GM06990 (cell line): ENCODE measurements at regions not wholly inside any gene's neighbourhood (a gene's known extent, or its start where the extent isn't known, plus 50 kb on each side); places are given as distances from the start of the nearest gene placed in this dataset.
"Not testable (repeated sequence)": the region's sequence is repeated elsewhere in the genome, so short reads cannot be mapped to it uniquely, and the experiment has no call there.

Source experiments
- DNase-seq: peaks from one replicate; pipeline ENCODE4 v3.0.0-alpha.2; 2011; ENCODE audit not compliant: insufficient read length; ENCODE audit errors: extremely low read depth
- H3K27me3 ChIP-seq: replicated peaks from 2 replicates; pipeline ENCODE4 v1.6.0; 2011; ENCODE audit warnings: low read length; ENCODE audit not compliant: control insufficient read depth, insufficient read depth
- H3K36me3 ChIP-seq: 2 replicates; pipeline ENCODE4 v1.5.1; 2011; ENCODE audit warnings: low read length; ENCODE audit not compliant: control insufficient read depth, insufficient read depth
- H3K4me3 ChIP-seq: replicated peaks from 2 replicates; pipeline ENCODE4 v1.5.1; 2011; ENCODE audit warnings: low read depth, mild to moderate bottlenecking, control low read depth, low read length
- TF ChIP-seq, protein P1 (sequence below): IDR thresholded peaks from 2 replicates; pipeline ENCODE4 v1.5.1; 2011; ENCODE audit warnings: low read length, control low read depth, mild to moderate bottlenecking, inconsistent platforms; ENCODE audit not compliant: insufficient read depth, poor library complexity, severe bottlenecking

GRCh38 chr4:106795326-106795725 is 240.8 kb downstream of the DKK2 start:
- Histone ChIP-seq H3K27me3 (no peaks in the 10 kb centered on the region), H3K4me3 (no peak overlapping the region), H3K36me3 (no peaks in the 10 kb centered on the region)
- TF ChIP-seq, protein P1, sequence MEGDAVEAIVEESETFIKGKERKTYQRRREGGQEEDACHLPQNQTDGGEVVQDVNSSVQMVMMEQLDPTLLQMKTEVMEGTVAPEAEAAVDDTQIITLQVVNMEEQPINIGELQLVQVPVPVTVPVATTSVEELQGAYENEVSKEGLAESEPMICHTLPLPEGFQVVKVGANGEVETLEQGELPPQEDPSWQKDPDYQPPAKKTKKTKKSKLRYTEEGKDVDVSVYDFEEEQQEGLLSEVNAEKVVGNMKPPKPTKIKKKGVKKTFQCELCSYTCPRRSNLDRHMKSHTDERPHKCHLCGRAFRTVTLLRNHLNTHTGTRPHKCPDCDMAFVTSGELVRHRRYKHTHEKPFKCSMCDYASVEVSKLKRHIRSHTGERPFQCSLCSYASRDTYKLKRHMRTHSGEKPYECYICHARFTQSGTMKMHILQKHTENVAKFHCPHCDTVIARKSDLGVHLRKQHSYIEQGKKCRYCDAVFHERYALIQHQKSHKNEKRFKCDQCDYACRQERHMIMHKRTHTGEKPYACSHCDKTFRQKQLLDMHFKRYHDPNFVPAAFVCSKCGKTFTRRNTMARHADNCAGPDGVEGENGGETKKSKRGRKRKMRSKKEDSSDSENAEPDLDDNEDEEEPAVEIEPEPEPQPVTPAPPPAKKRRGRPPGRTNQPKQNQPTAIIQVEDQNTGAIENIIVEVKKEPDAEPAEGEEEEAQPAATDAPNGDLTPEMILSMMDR, result no peak
- no peak for DNase-seq

DNA sequence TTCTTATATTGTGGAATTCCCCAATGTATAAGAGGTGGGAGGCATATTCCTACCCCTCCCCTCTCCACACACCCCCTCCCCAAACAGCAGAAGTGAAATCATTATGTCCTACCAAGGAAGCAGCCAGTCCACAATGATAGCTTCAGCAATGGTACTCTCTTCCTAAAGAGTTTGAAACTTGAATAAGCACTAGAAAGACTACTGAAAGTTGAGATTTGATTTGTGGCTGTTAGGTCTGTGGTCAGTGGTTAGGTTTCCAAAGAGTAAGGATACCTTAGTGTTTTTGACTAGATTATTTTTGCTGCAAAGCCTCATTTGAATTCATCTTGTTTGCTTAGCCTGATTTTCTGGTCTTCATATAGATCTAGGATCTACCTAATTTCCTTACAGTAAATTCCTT is 242.2 kb downstream of the DKK2 start:
- no peak for DNase-seq
- Histone ChIP-seq H3K4me3 (no peak overlapping the region), H3K36me3 (no peaks in the 10 kb centered on the region), H3K27me3 (no peaks in the 10 kb centered on the region)
- TF ChIP-seq, protein P1, result no peak

DNA sequence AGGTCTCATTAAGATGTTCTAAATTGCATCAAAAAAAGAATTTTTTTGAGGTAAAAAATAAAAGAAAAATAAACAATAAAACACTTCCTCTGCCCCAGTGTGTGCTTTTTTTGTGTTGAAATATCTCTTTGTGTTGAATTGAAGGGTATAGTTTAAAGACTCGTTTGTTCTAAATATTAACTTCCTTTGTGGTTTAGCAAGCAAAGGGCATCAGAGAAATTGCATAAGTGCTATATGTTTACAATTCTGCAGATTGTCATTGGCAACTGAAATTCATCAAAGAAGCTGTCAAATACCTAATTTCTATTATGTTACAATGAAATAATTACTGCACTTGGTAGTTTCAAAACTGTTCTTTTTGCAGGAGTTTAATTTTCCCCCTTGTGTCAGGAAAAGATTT is 260.5 kb downstream of the DKK2 start:
- no peak for DNase-seq
- H3K36me3 ChIP-seq, result no peaks in the 10 kb centered on the region
- no peaks in the 10 kb centered on the region for H3K27me3 ChIP-seq
- TF ChIP-seq, protein P1, result no peak
- H3K4me3 ChIP-seq, result no peak overlapping the region

DNA sequence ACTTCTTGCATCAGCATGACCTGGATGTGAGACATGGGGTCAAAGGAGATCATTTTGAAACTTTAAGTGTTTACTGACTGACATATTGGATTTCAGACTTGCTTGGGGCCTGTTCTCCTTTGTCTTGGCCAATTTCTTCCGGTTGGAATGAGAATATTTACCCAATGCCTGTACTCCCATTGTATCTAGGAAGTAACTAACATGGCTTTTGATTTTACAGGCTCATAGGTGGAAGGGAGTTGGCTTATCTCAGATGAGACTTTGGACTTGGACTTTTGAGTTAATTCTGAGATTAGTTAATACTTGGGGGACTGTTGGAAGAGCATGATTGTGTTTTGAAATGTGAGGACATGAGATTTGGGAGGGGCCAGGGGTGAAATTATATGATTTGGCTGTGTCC is 262.1 kb downstream of the DKK2 start:
- not testable (repeated sequence) for H3K4me3 ChIP-seq, H3K27me3 ChIP-seq, DNase-seq, H3K36me3 ChIP-seq

- Histone ChIP-seq H3K27me3 (no peaks in the 10 kb centered on the region), H3K4me3 (no peak overlapping the region), H3K36me3 (no peaks in the 10 kb centered on the region)
- TF ChIP-seq, protein P1, result no peak
- DNase-seq, result no peak
Measured at GRCh38 chr4:106773076-106773905, 262.8 kb downstream of the DKK2 start.

- H3K36me3 ChIP-seq, result no peaks in the 10 kb centered on the region
- no peak for DNase-seq
- no peaks in the 10 kb centered on the region for H3K27me3 ChIP-seq
- no peak overlapping the region for H3K4me3 ChIP-seq
- TF ChIP-seq, protein P1, result no peak
Measured at GRCh38 chr4:106767991-106768390, 268.1 kb downstream of the DKK2 start.
